Transverse colon (tissue), 4 donors: ENCODE measurements at regions not wholly inside any gene's neighbourhood (a gene's known extent, or its start where the extent isn't known, plus 50 kb on each side); places are given as distances from the start of the nearest gene placed in this dataset.

Experiments
- DNase-seq: peaks from one replicate; pipeline ENCODE4 v3.0.0-alpha.2; 2019
- H3K27ac ChIP-seq, 4 donors: fragments of 200-600 bp; sonication (generic); 2 replicates each; pipeline ENCODE4 v1.5.1; 2016 to 2018; ENCODE audit warnings: inconsistent platforms in 4 of 4
- H3K27me3 ChIP-seq: fragments of 200-600 bp; sonication (generic); 2 replicates; pipeline ENCODE4 v1.5.1; 2017; ENCODE audit warnings: inconsistent platforms
- H3K36me3 ChIP-seq, 4 donors: fragments of 200-600 bp; sonication (generic); 2 replicates each; pipeline ENCODE4 v1.5.1; 2017 to 2019; ENCODE audit warnings: inconsistent platforms in 4 of 4
- H3K4me1 ChIP-seq, 4 donors: fragments of 200-600 bp; sonication (generic); 2 replicates each; pipeline ENCODE4 v1.5.1; 2017 to 2020; ENCODE audit warnings: inconsistent platforms in 4 of 4
- H3K4me3 ChIP-seq, 4 donors: fragments of 200-600 bp; sonication (generic); 1 replicate in 1 of 4; 2 replicates in 3 of 4; pipeline versions ENCODE4 v1.5.1 to v1.6.1; 2017 to 2019; ENCODE audit warnings: inconsistent platforms in 4 of 4
- H3K9me3 ChIP-seq, 2 donors: fragments of 200-600 bp; sonication (generic); 2 replicates each; pipeline ENCODE4 v1.5.1; 2017 to 2019; ENCODE audit warnings: inconsistent platforms in 2 of 2
- CTCF ChIP-seq, 5 experiments: fragments of 200-600 bp in 3 of 5; fragments of 450-650 bp in 2 of 5; sonication (generic) in 3 of 5; IDR thresholded peaks; 1 replicate in 2 of 5; 2 replicates in 3 of 5; pipeline ENCODE4 v1.5.1; 2016 to 2017; ENCODE audit warnings: antibody characterized with exemption in 5 of 5, inconsistent platforms in 3 of 5, mild to moderate bottlenecking in 2 of 5, moderate library complexity in 1 of 5
- EP300 ChIP-seq: sonication (generic); formaldehyde crosslinking; IDR thresholded peaks from one replicate; pipeline ENCODE4 v1.6.1; 2017; ENCODE audit warnings: antibody characterized with exemption, low read depth
- POLR2A ChIP-seq: fragments of 450-650 bp; IDR thresholded peaks from one replicate; pipeline ENCODE4 v1.6.1; 2016; ENCODE audit warnings: antibody characterized with exemption, mild to moderate bottlenecking, moderate library complexity
- POLR2AphosphoS5 ChIP-seq, 3 donors: sonication (generic); formaldehyde crosslinking; IDR thresholded peaks; one replicate each; pipeline ENCODE4 v1.6.1; 2016; ENCODE audit warnings: antibody characterized with exemption in 3 of 3
- whole genome bisulfite sequencing, 2 donors: methylation state at CpG; one replicate each; pipeline ENCODE4 v1.1.5; 2018; ENCODE audit warnings: low coverage in 1 of 2; 5-methylcytosine and 5-hydroxymethylcytosine counted together
- in situ Hi-C, 4 donors: fragments of 200-750 bp; cut with MboI; loops; one replicate each; pipeline versions ENCODE4 v1.15.0 to v1.15.1; 2017; ENCODE audit warnings: low sequenced_read_pairs in 3 of 4, low pct_ligation_motif_present in 1 of 4, low pct_unique_long_range_greater_than_20kb in 1 of 4
- intact Hi-C: fragments of 100-400 bp; cut with DNase I; formaldehyde crosslinking; loops from one replicate; pipeline ENCODE4 v1.15.1; 2023; ENCODE audit warnings: low total_unique reads

- TF ChIP-seq EP300 (no peak), POLR2AphosphoS5 (IDR thresholded peaks at IDR 0.05) (no peak), CTCF (IDR thresholded peaks at IDR 0.05) (no peak)
- Histone ChIP-seq H3K4me3 (no peak overlapping the region), H3K36me3 (no peaks in the 10 kb centered on the region), H3K27me3 (no peaks in the 10 kb centered on the region), H3K4me1 (peaks cover 0 to 4% (median 0%) of the 10 kb centered on the region in 4 donors), H3K9me3 (no peaks in the 10 kb centered on the region), H3K27ac (no peak overlapping the region)
- intact Hi-C loops (no loop called here), in situ Hi-C loops (no loop called here)
- DNase-seq, result no peak
- 63 to 76% methylated on average over 5 to 6 of the region's 6 CpGs for WGBS, 2 donors
Measured at GRCh38 chr10:78982726-78983125, 86.0 kb upstream of the ZMIZ1 start.

- intact Hi-C loops, result no loop called here
- WGBS, 2 donors, result 71 to 77% methylated on average over 4 of the region's 4 CpGs
- DNase-seq, result no peak
Measured at GRCh38 chr10:78983608-78984007, 85.2 kb upstream of the ZMIZ1 start.

GRCh38 chr10:78985973-78986818, 82.6 kb upstream of the ZMIZ1 start:
- in situ Hi-C loops, result no loop called here
- no peaks in the 10 kb centered on the region for H3K36me3 ChIP-seq
- intact Hi-C loops, result no loop called here
- H3K9me3 ChIP-seq, result no peaks in the 10 kb centered on the region
- WGBS, 2 donors, result 89 to 91% methylated on average over 2 to 8 of the region's 8 CpGs
- H3K4me1 ChIP-seq, result no peaks in the 10 kb centered on the region
- TF ChIP-seq POLR2AphosphoS5 (IDR thresholded peaks at IDR 0.05) (no peak), POLR2A (no peak), EP300 (no peak), CTCF (IDR thresholded peaks at IDR 0.05) (no peak)
- no peaks in the 10 kb centered on the region for H3K27me3 ChIP-seq
- no peak overlapping the region for H3K27ac ChIP-seq
- no peak for DNase-seq
- H3K4me3 ChIP-seq, result no peak overlapping the region

More at GRCh38 chr10:78983608-78984007, 85.2 kb upstream of the ZMIZ1 start:
- Histone ChIP-seq H3K4me1 (peaks cover 0 to 4% (median 0%) of the 10 kb centered on the region in 4 donors), H3K27me3 (no peaks in the 10 kb centered on the region), H3K27ac (no peak overlapping the region), H3K4me3 (no peak overlapping the region), H3K36me3 (no peaks in the 10 kb centered on the region), H3K9me3 (no peaks in the 10 kb centered on the region)
- in situ Hi-C loops, result no loop called here
- TF ChIP-seq CTCF (IDR thresholded peaks at IDR 0.05) (no peak), POLR2AphosphoS5 (IDR thresholded peaks at IDR 0.05) (no peak), POLR2A (no peak), EP300 (no peak)

GRCh38 chr10:78991187-78991586, 77.6 kb upstream of the ZMIZ1 start:
- Histone ChIP-seq H3K4me1 (no peaks in the 10 kb centered on the region), H3K27me3 (no peaks in the 10 kb centered on the region), H3K4me3 (no peak overlapping the region), H3K27ac (no peak overlapping the region), H3K9me3 (no peaks in the 10 kb centered on the region), H3K36me3 (no peaks in the 10 kb centered on the region)
- intact Hi-C loops (no loop called here), in situ Hi-C loops (no loop called here)
- no peak for TF ChIP-seq CTCF (IDR thresholded peaks at IDR 0.05)
- TF ChIP-seq POLR2A, result no peak
- WGBS, 2 donors, result 38 to 50% methylated on average over 1 of the region's 1 CpG
- DNase-seq, result no peak
